K562 (cell line): ENCODE measurements at regions not wholly inside any gene's neighbourhood (a gene's known extent, or its start where the extent isn't known, plus 50 kb on each side); places are given as distances from the start of the nearest gene placed in this dataset.

ENCODE experiments used
- BCOR ChIP-seq: fragments of 450-650 bp; IDR thresholded peaks from 2 replicates; pipeline ENCODE4 v1.6.1; 2016
- ETV6 ChIP-seq, 3 experiments: fragments of 150-350 bp in 1 of 3; sonication (generic) in 1 of 3; formaldehyde crosslinking in 1 of 3; IDR thresholded peaks; 2 replicates each; pipeline versions ENCODE4 v1.6.1 to v1.8.0; 2014 to 2022; ENCODE audit warnings: borderline replicate concordance in 2 of 3, low read depth in 2 of 3, antibody characterized with exemption in 1 of 3, low read length in 1 of 3, mild to moderate bottlenecking in 1 of 3, missing genetic modification reagents in 1 of 3
- FOXM1 ChIP-seq, 2 experiments: fragments of 450-650 bp in 1 of 2; sonication (generic) in 1 of 2; formaldehyde crosslinking in 1 of 2; IDR thresholded peaks; 2 replicates each; pipeline versions ENCODE4 v1.6.1 to v1.9.0; 2017 to 2022; ENCODE audit warnings: low read depth in 2 of 2, mild to moderate bottlenecking in 2 of 2, missing genetic modification reagents in 1 of 2, moderate library complexity in 1 of 2
- KAT2B ChIP-seq: IDR thresholded peaks from one replicate; pipeline ENCODE4 v1.6.1; 2012; ENCODE audit warnings: low read depth, mild to moderate bottlenecking, control low read depth, inconsistent platforms, low read length, moderate library complexity
- KLF10 ChIP-seq: fragments of 250-450 bp; sonication (Bioruptor Pico); IDR thresholded peaks from 2 replicates; pipeline ENCODE4 v1.6.1; 2021; ENCODE audit warnings: matching md5 sums
- KLF16 ChIP-seq: IDR thresholded peaks from 2 replicates; pipeline ENCODE4 v1.6.1; 2016; ENCODE audit warnings: antibody characterized with exemption
- MYBL2 ChIP-seq, 2 experiments: fragments of 450-650 bp in 1 of 2; sonication (generic) in 1 of 2; formaldehyde crosslinking in 1 of 2; IDR thresholded peaks; 2 replicates each; pipeline versions ENCODE4 v1.6.1 to v1.8.1; 2017 to 2022; ENCODE audit warnings: borderline replicate concordance in 1 of 2, inconsistent platforms in 1 of 2, low read depth in 1 of 2, mild to moderate bottlenecking in 1 of 2, missing genetic modification reagents in 1 of 2, moderate library complexity in 1 of 2
- NR4A1 ChIP-seq, 2 experiments: fragments of 250-450 bp in 1 of 2; fragments of 450-650 bp in 1 of 2; sonication (Bioruptor Pico) in 1 of 2; IDR thresholded peaks; 2 replicates each; pipeline versions ENCODE4 v1.4.0 to v1.6.1; 2016 to 2020; ENCODE audit warnings: mild to moderate bottlenecking in 2 of 2, missing compliant biosample characterization in 1 of 2, missing genetic modification characterization in 1 of 2, moderate library complexity in 1 of 2
- ZFX ChIP-seq: sonication (generic); formaldehyde crosslinking; IDR thresholded peaks from 2 replicates; pipeline ENCODE4 v1.8.0; 2022; ENCODE audit warnings: mild to moderate bottlenecking, missing genetic modification reagents, moderate library complexity
- TF ChIP-seq, protein P1 (sequence below), 2 experiments: fragments of 150-350 bp in 1 of 2; IDR thresholded peaks; 2 replicates each; pipeline ENCODE4 v1.6.1; 2012 to 2016; ENCODE audit warnings: low read depth in 2 of 2, low read length in 2 of 2, mild to moderate bottlenecking in 1 of 2, moderate library complexity in 1 of 2
- TF ChIP-seq, protein P2 (sequence below): fragments of 450-650 bp; IDR thresholded peaks from 2 replicates; pipeline ENCODE4 v1.6.1; 2016; ENCODE audit warnings: mild to moderate bottlenecking
- TF ChIP-seq, protein P3 (sequence below): fragments of 450-650 bp; formaldehyde crosslinking; IDR thresholded peaks from 2 replicates; pipeline ENCODE4 v1.4.0; 2020; ENCODE audit warnings: mild to moderate bottlenecking, mixed read lengths
- TF ChIP-seq, protein P4 (sequence below): sonication (generic); formaldehyde crosslinking; IDR thresholded peaks from 2 replicates; pipeline ENCODE4 v1.8.0; 2022; ENCODE audit warnings: mild to moderate bottlenecking, missing genetic modification reagents, borderline replicate concordance
- TF ChIP-seq, protein P5 (sequence below): fragments of 450-650 bp; formaldehyde crosslinking; IDR thresholded peaks from 2 replicates; pipeline ENCODE4 v1.4.0; 2020; ENCODE audit warnings: mild to moderate bottlenecking

DNA sequence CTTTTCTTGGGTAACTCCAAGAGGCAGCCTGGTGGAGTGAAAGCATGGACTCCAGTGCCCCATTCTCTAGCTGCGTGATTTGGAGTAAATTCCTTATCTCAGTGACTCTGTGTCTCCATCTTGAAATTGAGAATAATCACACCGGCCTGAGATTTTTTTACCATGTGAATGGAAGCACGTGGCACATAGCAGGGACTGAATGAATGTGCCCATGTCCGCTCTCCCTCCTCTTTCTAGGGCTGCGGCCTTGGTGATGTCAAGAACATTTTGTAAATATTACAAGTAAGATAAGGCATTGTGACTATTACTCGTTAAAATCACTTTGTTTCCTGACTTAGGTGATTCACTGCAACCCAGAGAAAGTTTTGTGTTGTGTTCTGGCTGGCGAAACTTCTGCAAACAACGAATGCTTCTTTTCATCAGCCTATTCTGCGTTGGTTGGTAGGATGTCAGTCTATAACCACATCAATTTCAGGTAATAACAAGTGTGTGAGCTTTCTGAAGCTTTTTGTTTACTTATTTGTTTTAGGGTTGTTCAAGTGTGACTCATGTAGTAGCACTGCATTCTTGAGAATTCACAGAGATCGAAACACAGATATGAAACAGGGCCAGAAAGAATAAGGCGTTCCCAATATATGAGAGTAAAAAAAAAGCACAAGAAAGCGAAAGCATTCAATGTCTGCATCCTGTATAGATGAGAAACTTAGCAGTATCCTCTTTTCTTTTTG is 135.7 kb upstream of the SLC45A1 start (continued):
- TF ChIP-seq, protein P1, sequence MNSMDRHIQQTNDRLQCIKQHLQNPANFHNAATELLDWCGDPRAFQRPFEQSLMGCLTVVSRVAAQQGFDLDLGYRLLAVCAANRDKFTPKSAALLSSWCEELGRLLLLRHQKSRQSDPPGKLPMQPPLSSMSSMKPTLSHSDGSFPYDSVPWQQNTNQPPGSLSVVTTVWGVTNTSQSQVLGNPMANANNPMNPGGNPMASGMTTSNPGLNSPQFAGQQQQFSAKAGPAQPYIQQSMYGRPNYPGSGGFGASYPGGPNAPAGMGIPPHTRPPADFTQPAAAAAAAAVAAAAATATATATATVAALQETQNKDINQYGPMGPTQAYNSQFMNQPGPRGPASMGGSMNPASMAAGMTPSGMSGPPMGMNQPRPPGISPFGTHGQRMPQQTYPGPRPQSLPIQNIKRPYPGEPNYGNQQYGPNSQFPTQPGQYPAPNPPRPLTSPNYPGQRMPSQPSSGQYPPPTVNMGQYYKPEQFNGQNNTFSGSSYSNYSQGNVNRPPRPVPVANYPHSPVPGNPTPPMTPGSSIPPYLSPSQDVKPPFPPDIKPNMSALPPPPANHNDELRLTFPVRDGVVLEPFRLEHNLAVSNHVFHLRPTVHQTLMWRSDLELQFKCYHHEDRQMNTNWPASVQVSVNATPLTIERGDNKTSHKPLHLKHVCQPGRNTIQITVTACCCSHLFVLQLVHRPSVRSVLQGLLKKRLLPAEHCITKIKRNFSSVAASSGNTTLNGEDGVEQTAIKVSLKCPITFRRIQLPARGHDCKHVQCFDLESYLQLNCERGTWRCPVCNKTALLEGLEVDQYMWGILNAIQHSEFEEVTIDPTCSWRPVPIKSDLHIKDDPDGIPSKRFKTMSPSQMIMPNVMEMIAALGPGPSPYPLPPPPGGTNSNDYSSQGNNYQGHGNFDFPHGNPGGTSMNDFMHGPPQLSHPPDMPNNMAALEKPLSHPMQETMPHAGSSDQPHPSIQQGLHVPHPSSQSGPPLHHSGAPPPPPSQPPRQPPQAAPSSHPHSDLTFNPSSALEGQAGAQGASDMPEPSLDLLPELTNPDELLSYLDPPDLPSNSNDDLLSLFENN (IDR thresholded peaks at IDR 0.05; ENCODE audit: low read depth in 2 of 2, low read length in 2 of 2), result no peak
- TF ChIP-seq, protein P2, sequence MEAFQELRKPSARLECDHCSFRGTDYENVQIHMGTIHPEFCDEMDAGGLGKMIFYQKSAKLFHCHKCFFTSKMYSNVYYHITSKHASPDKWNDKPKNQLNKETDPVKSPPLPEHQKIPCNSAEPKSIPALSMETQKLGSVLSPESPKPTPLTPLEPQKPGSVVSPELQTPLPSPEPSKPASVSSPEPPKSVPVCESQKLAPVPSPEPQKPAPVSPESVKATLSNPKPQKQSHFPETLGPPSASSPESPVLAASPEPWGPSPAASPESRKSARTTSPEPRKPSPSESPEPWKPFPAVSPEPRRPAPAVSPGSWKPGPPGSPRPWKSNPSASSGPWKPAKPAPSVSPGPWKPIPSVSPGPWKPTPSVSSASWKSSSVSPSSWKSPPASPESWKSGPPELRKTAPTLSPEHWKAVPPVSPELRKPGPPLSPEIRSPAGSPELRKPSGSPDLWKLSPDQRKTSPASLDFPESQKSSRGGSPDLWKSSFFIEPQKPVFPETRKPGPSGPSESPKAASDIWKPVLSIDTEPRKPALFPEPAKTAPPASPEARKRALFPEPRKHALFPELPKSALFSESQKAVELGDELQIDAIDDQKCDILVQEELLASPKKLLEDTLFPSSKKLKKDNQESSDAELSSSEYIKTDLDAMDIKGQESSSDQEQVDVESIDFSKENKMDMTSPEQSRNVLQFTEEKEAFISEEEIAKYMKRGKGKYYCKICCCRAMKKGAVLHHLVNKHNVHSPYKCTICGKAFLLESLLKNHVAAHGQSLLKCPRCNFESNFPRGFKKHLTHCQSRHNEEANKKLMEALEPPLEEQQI, result no peak
- TF ChIP-seq, protein P3, sequence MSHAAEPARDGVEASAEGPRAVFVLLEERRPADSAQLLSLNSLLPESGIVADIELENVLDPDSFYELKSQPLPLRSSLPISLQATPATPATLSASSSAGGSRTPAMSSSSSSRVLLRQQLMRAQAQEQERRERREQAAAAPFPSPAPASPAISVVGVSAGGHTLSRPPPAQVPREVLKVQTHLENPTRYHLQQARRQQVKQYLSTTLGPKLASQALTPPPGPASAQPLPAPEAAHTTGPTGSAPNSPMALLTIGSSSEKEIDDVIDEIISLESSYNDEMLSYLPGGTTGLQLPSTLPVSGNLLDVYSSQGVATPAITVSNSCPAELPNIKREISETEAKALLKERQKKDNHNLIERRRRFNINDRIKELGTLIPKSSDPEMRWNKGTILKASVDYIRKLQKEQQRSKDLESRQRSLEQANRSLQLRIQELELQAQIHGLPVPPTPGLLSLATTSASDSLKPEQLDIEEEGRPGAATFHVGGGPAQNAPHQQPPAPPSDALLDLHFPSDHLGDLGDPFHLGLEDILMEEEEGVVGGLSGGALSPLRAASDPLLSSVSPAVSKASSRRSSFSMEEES (CRISPR knock-in tag), result no peak
- no peak for TF ChIP-seq MYBL2 (IDR thresholded peaks at IDR 0.05; ENCODE audit: low read depth)
- TF ChIP-seq MYBL2 (CRISPR knock-in tag; IDR thresholded peaks at IDR 0.05; ENCODE audit: borderline replicate concordance), result no peak
- TF ChIP-seq, protein P4, sequence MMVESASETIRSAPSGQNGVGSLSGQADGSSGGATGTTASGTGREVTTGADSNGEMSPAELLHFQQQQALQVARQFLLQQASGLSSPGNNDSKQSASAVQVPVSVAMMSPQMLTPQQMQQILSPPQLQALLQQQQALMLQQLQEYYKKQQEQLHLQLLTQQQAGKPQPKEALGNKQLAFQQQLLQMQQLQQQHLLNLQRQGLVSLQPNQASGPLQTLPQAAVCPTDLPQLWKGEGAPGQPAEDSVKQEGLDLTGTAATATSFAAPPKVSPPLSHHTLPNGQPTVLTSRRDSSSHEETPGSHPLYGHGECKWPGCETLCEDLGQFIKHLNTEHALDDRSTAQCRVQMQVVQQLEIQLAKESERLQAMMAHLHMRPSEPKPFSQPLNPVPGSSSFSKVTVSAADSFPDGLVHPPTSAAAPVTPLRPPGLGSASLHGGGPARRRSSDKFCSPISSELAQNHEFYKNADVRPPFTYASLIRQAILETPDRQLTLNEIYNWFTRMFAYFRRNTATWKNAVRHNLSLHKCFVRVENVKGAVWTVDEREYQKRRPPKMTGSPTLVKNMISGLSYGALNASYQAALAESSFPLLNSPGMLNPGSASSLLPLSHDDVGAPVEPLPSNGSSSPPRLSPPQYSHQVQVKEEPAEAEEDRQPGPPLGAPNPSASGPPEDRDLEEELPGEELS (CRISPR knock-in tag), result no peak
- no peak for TF ChIP-seq ZFX (CRISPR knock-in tag)
- TF ChIP-seq ETV6 (IDR thresholded peaks at IDR 0.05; ENCODE audit: borderline replicate concordance in 1 of 2, low read depth in 2 of 2, low read length in 1 of 2), result no peak
- no peak for TF ChIP-seq ETV6 (CRISPR knock-in tag; IDR thresholded peaks at IDR 0.05; ENCODE audit: borderline replicate concordance)
- no peak for TF ChIP-seq KLF16
- no peak for TF ChIP-seq BCOR
- TF ChIP-seq KLF10 (CRISPR knock-in tag), result no peak
- TF ChIP-seq, protein P5, sequence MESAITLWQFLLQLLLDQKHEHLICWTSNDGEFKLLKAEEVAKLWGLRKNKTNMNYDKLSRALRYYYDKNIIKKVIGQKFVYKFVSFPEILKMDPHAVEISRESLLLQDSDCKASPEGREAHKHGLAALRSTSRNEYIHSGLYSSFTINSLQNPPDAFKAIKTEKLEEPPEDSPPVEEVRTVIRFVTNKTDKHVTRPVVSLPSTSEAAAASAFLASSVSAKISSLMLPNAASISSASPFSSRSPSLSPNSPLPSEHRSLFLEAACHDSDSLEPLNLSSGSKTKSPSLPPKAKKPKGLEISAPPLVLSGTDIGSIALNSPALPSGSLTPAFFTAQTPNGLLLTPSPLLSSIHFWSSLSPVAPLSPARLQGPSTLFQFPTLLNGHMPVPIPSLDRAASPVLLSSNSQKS (CRISPR knock-in tag), result no peak
- TF ChIP-seq NR4A1 (CRISPR knock-in tag; IDR thresholded peaks at IDR 0.05), result no peak
- TF ChIP-seq NR4A1 (tag; IDR thresholded peaks at IDR 0.05), result no peak
- no peak for TF ChIP-seq KAT2B
- TF ChIP-seq FOXM1 (IDR thresholded peaks at IDR 0.05; ENCODE audit: low read depth), result no peak
- TF ChIP-seq FOXM1 (CRISPR knock-in tag; IDR thresholded peaks at IDR 0.05; ENCODE audit: low read depth), result no peak
